Germinal center (tissue), 1 donor: ENCODE measurements at regions not wholly inside any gene's neighbourhood (a gene's known extent, or its start where the extent isn't known, plus 50 kb on each side); places are given as distances from the start of the nearest gene placed in this dataset.
"Not testable (repeated sequence)": the region's sequence is repeated elsewhere in the genome, so short reads cannot be mapped to it uniquely, and the experiment has no call there.

Experiments used
- DNase-seq: peaks from one replicate; pipeline ENCODE4 v3.0.0; 2012; ENCODE audit warnings: mixed read lengths, low spot score

DNA sequence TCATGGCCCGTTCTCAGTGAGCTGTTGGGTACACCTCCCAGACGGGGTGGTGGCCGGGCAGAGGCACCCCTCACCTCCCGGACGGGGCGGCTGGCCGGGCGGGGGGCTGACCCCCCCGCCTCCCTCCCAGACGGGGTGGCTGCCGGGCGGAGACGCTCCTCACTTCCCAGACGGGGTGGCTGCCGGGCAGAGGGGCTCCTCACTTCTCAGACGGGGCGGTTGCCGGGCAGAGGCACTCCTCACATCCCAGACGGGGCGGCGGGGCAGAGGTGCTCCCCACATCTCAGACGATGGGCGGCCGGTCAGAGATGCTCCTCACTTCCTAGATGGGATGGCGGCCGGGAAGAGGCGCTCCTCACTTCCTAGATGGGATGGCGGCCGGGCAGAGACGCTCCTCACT, 129.7 kb upstream of the DAAM1 start:
- DNase-seq = not testable (repeated sequence)

DNA sequence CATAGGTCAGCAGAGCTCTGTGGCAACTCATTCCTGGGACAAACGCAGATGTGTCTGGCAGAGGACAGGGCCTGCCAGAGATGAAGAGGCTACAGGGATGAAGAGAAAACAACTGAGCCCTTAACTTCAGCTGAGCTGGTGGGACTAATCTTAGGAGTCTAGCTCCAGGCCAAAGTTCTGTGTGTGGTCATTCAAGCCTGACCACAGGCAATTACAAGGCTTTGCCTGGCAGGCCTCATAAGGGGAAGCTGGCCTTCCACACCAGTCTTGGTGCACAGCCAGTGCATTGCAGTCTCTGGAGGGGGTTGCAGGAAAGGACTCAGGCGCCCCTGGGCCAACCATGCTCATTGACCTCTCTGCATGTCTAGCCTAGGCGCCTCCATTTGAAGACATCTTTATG, 127.6 kb upstream of the DAAM1 start:
- DNase-seq = no peak

DNA sequence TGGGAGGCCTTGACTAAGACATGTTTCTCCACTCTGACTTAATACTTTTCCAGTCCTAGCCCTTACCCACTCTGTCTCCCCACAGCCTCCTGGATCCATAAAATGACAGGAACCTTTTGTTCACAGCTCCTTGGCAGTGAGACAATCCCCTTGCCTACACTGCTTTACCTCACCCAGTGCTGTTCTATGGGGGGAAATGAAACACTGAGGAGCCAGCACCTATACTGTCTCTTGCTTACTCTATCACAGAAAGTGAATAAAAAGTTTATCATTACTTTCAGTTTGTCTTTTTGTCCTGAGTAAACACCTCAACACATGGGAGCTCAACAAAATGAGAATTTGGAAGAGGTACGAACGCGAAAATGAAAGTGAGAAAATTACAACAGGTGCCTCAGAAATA, 127.2 kb upstream of the DAAM1 start:
- DNase-seq = no peak

DNA sequence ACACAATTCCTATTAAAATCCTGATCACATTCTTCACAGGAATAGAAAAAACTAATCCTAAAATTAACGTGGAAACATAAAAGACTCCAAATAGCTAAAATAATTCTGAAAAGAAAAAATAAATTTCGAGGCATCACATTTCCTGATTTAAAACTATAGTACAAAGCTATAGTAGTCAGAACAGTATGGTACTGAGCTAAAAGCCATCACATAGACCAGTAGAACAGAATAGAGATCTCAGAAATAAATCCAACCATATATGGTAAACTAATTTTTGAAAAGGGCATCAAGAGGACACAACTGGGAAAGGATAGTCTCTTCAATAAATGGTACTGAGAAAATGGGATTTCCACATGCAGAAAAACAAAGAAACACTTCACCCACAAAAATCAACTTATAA, 125.2 kb upstream of the DAAM1 start:
- no peak for DNase-seq

DNA sequence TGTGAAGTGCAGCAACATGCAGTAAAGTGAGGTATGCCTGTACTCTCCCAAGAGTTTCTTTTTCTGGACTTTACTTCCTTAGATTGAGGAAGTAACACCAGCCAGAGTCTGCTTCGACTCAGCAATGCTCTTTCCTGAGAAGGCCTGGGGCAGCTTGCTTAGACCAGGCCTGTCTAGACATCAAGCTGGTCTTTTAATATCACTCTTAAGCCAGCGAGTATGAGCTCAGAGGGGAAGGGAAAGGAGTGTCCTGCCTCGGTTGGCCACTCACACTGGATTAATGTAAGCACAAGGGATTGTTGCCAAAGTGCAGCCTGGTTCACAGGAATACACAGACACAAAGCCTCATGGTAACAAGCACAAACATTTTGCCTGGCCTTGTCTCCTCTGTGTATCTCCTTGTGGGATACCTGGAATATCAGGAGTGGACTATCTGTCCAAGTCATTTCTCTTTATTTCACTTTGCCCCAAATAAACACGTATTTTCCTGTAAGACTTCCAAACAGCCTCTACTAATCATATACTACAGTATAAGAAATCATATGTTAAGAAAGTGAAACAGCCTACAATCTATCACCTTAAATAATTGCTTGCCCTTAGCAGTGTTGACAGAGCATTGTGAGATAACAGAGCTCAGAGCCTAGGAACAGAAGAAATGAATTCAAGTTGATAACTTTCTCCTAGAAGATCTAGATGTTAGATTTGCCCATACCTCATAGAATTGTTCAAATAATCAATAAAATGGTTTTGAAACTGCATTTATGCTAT, 121.2 kb upstream of the DAAM1 start:
- DNase-seq = no peak

DNA sequence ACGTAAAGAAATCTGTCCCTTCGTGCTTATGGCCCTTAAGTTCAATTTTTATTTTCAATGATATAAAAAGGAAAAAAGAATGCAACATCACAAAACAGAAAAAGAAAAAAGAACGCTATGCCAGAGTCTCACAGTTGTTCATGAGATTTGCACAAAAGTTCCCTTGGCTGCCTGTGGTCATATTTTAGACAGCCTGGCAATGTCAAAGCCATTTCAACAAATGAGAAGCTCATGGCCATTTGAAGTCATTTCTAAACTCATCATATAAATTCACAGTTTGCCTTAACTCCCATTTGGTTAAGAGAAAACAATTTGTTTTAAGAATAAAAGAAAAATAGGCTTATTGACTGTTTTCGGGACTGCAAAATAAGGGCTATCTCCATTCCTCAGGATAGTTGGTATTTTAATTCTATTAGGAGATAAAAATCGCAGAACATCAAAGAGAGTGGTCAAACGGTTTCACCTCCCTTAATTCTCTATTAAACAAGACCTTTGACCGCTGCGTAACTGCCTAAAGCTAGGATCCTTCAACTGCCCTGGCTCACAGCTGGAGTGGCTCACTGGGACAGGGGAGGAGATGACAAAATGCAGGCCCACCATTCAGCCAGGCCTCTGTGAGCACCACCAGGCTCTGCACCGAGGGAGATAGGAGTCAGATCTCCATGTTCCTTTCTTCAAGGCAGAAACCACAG, 119.2 kb upstream of the DAAM1 start:
- no peak for DNase-seq

DNA sequence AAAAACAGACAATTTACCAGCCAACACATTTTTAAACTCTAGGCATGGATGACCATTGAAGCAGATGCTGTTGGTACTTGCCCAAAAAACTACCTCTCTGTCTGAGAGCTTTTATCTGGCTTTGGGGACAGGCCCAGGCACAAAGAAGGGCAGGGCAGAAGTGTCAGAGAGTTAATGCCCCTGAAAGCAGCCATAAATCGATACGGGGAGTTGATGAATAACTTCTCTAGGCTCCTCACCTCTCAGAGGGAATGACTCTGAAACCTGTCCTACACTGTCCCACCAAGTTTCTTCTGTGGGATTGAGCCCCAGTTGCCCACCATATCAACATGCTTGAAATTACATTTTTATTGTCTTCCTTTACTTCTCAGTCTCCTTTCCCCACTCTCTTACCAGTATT, 113.0 kb upstream of the DAAM1 start:
- DNase-seq = no peak

DNA sequence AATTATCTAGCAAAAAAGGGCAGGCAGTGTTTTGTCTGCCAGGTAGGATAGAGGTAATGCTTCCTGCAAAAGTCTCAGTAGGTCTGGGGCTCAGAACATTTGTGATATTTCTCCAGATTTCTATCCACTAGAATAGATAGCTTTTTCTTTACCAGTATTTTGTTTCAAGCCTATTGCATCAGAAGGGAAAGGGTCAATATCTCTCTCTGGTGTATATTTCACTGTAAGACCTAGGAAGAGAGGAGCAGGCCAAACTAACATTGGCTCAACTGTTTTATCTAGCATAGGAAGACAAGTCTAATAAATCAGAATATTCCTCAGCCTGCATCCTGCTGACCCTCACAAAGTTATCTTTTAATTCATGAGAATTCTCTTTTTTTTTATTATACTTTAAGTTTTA, 106.7 kb upstream of the DAAM1 start:
- DNase-seq = no peak

DNA sequence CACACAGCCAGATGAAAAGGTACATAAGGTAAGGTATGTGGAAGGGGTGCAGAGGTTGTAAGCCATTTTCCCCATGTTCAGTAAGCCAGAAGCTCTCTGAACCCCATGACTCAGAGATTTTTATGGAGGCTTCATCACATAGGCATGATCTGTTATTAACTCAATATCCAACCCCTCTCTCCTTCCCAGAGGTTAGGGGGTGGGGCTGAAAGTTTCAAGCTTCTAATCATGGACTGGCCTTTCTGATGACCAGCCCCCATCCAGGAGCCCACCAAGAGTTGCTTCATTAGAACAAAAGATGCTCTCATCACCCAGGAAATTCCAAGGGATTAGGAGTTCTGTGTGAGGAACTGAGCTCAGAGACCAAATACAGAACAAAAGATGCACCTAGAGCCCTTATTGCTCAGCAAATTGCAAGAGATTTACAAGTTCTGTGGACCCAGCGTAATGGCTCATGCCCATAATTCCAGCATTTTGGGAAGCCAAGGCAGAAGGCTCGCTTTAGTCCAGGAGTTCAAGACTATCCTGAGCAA, 103.2 kb upstream of the DAAM1 start:
- no peak for DNase-seq

DNA sequence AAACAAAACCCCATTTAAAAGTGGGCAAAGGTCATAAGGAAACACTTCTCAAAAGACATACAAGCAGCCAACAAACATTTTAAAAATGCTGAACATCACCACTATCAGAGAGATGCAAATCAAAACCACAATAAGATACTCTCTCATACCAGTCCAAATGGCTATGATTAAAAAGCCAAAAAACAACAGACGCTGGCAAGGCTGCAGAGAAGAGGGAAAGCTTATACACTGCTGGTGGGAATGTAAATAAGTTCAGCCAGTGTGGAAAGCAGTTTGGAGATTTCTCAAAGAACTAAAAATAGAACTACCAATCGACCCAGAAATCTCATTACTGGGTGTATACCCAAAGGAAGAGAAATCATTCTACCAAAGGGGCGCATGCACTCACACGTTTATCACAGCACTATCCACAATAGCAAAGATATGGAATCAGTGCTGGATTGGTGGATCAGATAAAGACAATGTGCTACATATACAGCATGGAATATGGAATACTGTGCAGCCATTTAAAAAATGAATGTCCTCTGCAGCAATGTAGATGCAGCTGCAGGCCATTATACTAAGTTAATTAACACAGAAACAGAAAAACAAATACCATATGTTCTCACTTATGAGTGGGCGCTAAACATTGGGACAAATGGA, 102.1 kb upstream of the DAAM1 start:
- DNase-seq = no peak

DNA sequence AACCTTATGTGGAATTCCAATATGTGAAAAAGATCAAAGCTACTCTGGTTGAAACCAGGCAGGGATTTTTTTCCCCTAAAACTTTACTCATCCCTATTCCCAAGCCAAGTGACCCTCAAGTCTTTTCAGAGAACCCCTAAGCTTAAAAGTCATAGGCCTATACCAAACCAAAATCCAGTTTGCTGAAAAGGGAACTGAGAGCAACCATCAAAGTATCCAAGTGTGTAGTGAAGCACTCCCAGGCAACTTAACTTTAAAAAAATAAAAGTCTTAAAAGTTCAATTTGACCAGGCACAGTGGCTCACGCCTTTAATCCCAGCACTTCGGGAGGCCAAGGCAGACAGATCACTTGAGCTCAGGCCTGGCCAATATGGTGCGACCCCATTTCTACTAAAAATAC, 101.2 kb upstream of the DAAM1 start:
- DNase-seq = no peak

DNA sequence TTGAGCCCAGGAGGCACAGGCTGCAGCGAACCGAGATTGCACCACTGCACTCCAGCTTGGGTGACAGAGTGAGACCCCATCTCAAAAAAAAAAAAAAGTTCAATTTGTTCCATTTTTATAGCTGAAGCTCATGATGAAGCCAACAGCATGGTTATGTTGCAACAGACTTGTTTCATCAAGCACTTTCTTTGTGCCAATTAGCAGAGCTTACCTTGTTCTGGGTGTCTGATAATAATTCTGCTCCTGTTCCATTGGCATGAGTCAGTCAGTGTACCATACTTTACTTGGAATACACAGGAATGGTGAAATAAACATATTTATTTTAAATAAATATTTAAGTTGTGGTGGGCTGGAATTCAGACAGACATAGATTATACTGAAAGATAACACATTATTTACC, 100.8 kb upstream of the DAAM1 start:
- DNase-seq = no peak

DNA sequence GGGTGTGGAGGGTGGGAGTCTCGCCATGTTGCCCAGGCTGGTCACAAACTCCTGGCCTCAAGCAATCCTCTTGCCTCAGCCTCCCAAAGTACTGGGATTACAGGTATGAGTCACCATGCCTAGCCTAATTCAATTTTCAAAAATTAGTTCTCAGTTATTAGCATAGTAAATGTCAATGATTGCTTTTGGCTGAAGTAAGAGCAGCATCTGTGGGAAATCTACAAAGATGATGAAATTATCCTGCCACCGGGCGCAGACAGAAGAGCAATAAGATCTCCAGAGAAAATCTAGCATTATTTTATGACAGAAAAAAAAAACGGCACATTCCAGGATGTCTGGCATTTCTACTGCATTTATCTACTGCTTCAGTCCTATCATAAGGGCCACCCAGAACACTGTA, 97.9 kb upstream of the DAAM1 start:
- DNase-seq = no peak

DNA sequence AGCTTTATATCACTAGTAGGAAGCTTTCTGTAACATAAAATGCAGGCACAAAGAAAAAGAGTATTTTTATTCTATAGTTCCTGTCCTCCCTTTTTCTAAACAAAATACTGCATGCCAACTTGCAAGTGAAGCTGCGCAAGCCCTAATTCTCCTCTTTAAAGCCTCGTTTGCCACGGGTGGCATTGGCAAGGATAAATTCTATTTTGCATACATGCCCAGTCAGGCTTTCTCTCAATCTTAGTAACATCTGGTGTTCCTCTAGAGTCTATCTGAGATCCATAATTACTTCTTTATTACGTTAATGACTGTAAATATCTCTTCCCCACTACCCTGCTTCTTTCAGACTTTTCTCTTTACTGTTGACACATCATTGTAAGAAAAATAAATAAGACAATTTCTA, 97.1 kb upstream of the DAAM1 start:
- DNase-seq = no peak

DNA sequence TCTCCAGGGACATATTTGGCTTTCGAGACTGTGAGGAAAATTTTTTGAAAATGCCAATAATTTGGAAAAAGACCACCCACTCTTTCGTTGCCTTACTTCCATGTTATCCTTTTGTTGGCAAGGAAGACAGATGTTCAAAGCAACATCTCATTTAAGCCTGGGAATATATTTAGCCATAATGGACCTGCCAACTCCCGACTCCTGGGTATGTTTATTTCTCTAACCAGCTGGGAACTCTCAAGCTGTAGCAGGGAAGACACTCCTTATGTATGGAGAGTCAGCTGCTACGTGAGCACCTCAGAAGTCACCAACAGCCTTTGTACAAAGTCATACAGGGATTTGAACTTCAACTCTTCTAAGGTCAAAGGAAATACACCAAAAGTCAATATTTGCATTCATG, 96.5 kb upstream of the DAAM1 start:
- DNase-seq = no peak

DNA sequence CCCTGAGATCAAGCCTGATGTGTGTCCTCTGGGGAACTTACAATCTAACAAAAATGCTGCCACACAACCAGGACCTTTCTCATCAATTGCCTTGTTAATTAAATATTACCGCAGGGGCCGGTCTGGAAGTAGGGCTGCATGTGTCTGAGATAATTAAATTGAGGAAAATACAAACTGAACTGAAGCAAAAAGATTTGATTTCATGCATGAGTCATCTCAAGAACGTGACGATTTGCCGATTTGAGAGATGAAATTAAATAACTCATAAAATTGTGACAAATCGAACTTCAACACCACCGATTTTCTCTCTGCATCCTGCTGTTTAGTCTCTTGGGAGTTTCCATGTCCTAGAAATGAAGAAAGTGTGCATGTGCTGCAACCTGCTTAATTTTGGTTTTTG, 94.6 kb upstream of the DAAM1 start:
- DNase-seq = no peak

DNA sequence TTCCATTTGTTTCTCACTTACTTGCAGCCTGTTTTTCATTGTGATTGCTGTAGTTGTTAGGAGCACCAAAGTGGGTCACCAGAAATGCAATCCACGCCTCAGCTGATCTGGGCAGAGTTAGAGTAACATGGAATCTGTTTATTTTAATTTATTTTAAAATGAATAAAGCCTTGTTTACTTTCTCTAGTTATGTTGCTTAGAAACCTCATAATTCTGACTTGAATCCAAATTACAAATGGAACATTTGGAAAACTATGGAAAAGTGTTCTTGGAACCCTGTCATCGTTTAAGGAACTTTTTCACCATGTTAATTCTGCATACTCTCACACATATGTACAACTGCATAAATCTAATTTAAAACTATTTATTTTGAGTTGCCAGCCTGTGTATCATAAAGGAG, 92.2 kb upstream of the DAAM1 start:
- DNase-seq = no peak

DNA sequence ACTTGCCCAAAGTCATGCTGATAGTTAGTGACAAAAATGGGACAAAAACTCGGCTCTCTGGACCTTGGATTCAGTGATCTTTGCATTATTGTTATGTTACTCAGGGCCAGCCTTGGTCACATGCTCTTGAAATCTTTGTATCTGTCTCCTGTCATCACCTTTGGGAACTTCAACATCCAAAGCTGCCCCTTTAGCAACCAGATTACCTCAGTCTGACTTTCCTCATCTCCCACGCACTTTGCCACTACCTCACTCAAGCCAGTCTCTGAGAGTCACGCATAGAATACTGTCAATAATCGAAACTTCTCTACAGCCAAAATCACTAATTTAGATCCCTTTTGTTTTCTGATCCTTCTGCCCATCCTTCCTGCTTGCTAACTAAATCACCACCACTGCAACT, 90.8 kb upstream of the DAAM1 start:
- no peak for DNase-seq

DNA sequence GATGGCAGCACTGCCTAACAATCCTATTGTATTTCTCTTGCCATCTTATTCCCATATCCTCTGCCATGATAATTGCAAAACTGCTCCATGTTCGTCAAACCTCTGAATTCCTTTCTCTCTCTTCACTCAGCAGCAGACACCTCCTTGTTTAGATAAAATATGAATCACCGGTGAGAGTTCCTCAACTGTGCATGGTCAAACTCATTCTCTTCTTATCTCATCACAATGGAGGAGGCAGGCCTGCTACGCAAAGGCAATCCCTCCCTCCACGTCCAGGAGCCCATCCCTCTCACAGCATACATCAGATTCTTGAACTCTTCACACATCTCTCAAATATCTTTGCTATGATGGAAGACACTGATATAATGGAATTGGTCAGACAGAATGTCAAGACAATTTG, 90.1 kb upstream of the DAAM1 start:
- DNase-seq = no peak

DNA sequence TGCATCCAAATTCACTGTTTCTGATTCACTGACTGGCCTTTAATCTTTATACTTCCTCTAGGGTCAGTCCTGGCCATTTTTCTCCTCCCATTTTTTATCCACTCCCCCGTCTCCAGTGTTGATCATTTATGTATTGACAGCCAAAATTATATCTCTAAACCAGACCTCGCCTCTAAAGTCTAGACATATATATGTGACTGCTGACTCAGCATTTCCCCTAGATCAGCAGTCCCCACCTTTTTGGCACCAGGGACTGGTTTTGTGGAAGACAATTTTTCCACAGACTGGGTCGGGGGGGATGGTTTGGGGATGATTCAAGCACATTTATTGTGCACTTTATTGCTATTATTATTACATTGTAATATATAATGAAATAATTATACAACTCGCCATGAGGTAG, 88.3 kb upstream of the DAAM1 start:
- no peak for DNase-seq

DNA sequence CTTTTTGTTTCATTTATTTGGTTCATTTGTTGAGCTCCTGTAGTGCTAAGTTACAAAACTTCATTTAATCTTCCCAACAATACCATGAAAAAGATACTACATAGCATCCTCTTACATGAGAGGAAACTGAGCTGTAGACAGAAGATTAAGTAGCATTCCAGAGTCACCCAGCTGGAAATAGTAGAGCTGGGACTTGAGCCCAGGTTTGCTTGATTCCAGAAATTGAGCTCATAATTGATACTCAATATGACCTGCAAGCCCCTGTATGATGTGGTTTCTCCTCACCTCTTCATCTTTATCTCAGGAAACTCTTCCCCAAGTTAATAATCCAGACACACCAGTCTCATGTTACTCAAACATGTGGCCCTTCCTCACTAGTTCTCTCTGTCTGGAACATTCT, 87.0 kb upstream of the DAAM1 start:
- no peak for DNase-seq

DNA sequence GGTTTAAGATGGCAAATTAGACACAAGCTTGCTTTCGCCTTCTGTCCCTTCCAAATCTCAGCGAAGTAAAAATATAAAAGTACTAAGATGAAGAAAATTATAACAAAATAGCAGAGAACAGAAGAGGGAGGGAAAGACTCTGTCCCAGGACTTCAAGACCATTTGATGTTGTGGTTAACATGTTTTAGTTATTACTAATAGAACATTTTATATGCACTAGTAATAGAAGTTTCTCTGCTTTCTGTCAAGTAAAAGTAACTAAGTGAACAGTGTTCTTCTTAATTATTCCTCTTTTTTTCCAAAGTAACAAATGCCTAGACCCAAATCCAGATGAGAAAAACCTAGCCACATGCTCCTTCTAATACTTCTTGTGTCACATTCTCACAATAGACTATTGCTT, 85.1 kb upstream of the DAAM1 start:
- DNase-seq = no peak

DNA sequence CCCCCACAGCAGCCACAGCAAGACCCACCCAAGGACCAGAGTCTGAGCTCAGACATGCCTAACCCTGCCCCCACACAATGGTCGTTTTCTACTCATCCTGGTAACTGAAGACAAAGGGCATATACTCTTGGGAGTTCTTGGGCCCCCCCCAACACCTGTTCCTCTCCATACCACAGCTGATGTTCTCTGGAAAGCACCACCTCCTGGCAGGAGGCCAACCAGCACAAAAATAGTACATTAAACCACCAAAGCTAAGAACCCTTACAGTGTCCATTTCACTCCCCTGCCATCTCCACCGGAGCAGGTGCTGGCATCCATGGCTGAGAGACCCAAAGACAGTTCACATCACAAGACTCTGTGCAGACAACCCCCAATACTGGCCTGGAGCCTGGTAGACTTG, 80.6 kb upstream of the DAAM1 start:
- no peak for DNase-seq
